ENCODE measurements at regions not wholly inside any gene's neighbourhood (a gene's known extent, or its start where the extent isn't known, plus 50 kb on each side); places are given as distances from the start of the nearest gene placed in this dataset.

DNA sequence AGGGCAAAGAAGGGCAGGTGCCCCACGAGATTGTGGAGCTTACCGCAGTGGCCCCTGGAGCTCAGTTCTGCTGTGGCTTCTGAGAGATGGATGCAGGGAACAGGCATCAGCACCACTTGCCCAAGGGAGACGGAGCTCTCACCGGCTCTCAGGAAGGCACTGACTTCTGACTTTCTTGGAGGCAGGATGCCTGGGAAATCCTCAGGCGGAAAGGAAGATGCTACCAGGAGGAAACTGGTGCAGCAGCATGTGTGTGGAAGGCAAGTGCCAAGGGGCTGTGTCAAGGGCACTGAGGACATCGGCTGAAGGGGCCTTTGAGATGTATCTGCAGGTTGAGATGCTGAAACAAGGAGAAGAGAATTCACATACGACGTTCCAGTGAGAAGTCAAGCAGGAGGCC is 64.0 kb downstream of the FOXA2 start:
- no peak overlapping the region for H3K27ac Mint-ChIP-seq (ENCODE audit: low read depth, unreplicated experiment)
- intact Hi-C loops (cut with micrococcal nuclease): no loop called here
- BruUV-seq (replicated peaks): no TSS peak

DNA sequence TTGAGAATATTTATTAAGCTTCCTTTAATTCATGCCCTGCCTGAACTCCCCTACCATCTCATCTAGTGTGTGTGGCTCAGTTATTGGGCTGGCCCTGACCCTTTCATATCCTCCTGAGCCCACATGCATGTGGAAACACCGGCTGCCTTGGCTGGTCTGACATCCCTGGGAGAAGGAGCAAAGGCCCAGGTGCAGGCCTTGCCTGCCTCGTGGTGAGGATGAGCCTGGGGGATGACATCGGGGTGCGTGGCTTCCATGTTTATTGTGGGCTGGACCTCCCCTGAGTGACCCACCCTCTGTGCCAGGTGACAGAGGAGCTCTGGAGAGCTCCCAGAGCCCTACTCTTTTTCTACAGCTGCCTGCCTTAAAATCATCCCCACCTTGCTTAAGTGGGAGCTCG is 69.1 kb downstream of the FOXA2 start:
- Mint-ChIP-seq H3K27me3 (ENCODE audit: insufficient read depth, unreplicated experiment) (no peaks in the 10 kb centered on the region), H3K4me3 (ENCODE audit: unreplicated experiment) (no peak overlapping the region), H3K9me3 (ENCODE audit: unreplicated experiment) (no peaks in the 10 kb centered on the region), H3K4me1 (ENCODE audit: insufficient read depth, unreplicated experiment) (peaks cover 17% of the 10 kb centered on the region), H3K36me3 (ENCODE audit: insufficient read depth, unreplicated experiment) (no peaks in the 10 kb centered on the region), H3K27ac (ENCODE audit: low read depth, unreplicated experiment) (no peak overlapping the region)
- no peak for DNase-seq (ENCODE audit: unreplicated experiment)
- TF ChIP-seq, protein P1, sequence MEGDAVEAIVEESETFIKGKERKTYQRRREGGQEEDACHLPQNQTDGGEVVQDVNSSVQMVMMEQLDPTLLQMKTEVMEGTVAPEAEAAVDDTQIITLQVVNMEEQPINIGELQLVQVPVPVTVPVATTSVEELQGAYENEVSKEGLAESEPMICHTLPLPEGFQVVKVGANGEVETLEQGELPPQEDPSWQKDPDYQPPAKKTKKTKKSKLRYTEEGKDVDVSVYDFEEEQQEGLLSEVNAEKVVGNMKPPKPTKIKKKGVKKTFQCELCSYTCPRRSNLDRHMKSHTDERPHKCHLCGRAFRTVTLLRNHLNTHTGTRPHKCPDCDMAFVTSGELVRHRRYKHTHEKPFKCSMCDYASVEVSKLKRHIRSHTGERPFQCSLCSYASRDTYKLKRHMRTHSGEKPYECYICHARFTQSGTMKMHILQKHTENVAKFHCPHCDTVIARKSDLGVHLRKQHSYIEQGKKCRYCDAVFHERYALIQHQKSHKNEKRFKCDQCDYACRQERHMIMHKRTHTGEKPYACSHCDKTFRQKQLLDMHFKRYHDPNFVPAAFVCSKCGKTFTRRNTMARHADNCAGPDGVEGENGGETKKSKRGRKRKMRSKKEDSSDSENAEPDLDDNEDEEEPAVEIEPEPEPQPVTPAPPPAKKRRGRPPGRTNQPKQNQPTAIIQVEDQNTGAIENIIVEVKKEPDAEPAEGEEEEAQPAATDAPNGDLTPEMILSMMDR (IDR thresholded peaks at IDR 0.05; ENCODE audit: unreplicated experiment): no peak
- no TSS peak for BruUV-seq (replicated peaks)
- intact Hi-C loops (cut with micrococcal nuclease): no loop called here
- ChIA-PET CTCF (interaction anchor here (0.5 to 0.6 kb wide), 2 partner anchors 198 to 585 kb away, joined by 3 read pairs; no protein-coding TSS in a partner anchor), POLR2A (interaction anchor here (0.6 kb wide), 1 partner anchor 8 kb away, joined by 3 read pairs; no protein-coding TSS in a partner anchor)

More for the DNA sequence above, 64.0 kb downstream of the FOXA2 start:
- no peaks in the 10 kb centered on the region for H3K36me3 Mint-ChIP-seq (ENCODE audit: insufficient read depth, unreplicated experiment)
- peaks cover 9% of the 10 kb centered on the region for H3K4me1 Mint-ChIP-seq (ENCODE audit: insufficient read depth, unreplicated experiment)
- ChIA-PET CTCF (interaction anchor here (0.5 to 1.0 kb wide), 2 partner anchors 11 to 181 kb away, joined by 3 read pairs; no protein-coding TSS in a partner anchor), POLR2A (interaction anchor here (0.5 kb wide), 1 partner anchor 10 kb away, joined by 3 read pairs; no protein-coding TSS in a partner anchor)
- TF ChIP-seq, protein P1 (IDR thresholded peaks at IDR 0.05; ENCODE audit: unreplicated experiment): no peak
- no peak overlapping the region for H3K4me3 Mint-ChIP-seq (ENCODE audit: unreplicated experiment)
- no peaks in the 10 kb centered on the region for H3K9me3 Mint-ChIP-seq (ENCODE audit: unreplicated experiment)
- no peaks in the 10 kb centered on the region for H3K27me3 Mint-ChIP-seq (ENCODE audit: insufficient read depth, unreplicated experiment)
- DNase-seq (ENCODE audit: unreplicated experiment): no peak

DNA sequence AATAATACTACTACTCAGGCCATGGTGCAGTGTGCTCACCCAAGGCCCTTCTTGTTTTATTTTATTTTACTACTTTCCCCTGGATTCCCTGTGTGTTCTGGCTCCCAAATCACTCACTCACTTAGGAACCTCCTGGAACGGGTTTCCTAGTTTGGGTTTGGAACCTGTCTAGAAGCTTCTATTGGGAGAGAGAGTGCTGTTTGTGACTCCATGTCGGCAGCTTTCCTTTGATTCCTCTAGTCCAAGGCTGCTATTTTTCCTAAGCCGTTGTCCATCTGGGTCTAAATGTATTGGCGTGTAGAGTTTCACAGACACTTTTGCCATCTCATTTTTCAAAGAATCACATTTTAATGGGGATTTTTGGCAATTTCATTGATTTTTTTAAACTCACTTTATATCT is 70.8 kb downstream of the FOXA2 start:
- peaks cover 13% of the 10 kb centered on the region for H3K4me1 Mint-ChIP-seq (ENCODE audit: insufficient read depth, unreplicated experiment)
- no peak overlapping the region for H3K27ac Mint-ChIP-seq (ENCODE audit: low read depth, unreplicated experiment)
- TF ChIP-seq, protein P1 (IDR thresholded peaks at IDR 0.05; ENCODE audit: unreplicated experiment): no peak
- no peaks in the 10 kb centered on the region for H3K27me3 Mint-ChIP-seq (ENCODE audit: insufficient read depth, unreplicated experiment)
- no peak overlapping the region for H3K4me3 Mint-ChIP-seq (ENCODE audit: unreplicated experiment)
- CTCF ChIA-PET: no interaction called here
- no peak for DNase-seq (ENCODE audit: unreplicated experiment)
- POLR2A ChIA-PET: interaction anchor here (1.7 kb wide), 1 partner anchor 12 kb away, joined by 5 read pairs; no protein-coding TSS in a partner anchor
- intact Hi-C loops (cut with micrococcal nuclease): no loop called here
- no TSS peak for BruUV-seq (replicated peaks)
- no peaks in the 10 kb centered on the region for H3K36me3 Mint-ChIP-seq (ENCODE audit: insufficient read depth, unreplicated experiment)
- no peaks in the 10 kb centered on the region for H3K9me3 Mint-ChIP-seq (ENCODE audit: unreplicated experiment)

DNA sequence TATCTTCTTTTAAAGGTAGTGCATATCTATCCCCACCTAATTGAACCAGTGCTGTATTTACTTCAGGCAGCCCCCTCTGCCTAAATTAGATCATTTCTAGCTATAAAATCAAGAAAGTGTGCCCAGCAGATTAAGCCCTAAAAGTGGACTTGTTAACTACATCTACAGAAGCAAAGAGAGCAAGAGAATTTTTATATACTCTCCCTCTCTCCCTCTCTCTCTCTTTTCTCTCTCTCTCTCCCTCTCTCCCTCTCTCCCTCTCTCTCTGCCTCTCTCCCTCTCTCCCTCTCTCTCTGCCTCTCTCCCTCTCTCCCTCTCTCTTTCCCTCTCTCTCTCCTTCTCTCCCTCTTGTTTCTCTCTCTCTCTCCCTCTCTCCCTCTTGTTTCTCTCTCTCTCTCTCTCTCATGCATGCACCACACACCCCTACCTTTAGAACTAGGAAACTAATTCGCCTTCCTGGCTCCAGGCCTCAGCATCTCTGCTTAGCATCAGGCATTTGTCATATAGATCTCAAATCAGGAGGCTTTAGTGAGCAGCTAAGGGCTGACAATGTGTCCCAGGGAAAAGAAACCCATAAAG is 71.4 kb downstream of the FOXA2 start:
- Mint-ChIP-seq H3K9me3 (ENCODE audit: unreplicated experiment) (no peaks in the 10 kb centered on the region), H3K36me3 (ENCODE audit: insufficient read depth, unreplicated experiment) (no peaks in the 10 kb centered on the region), H3K4me1 (ENCODE audit: insufficient read depth, unreplicated experiment) (peaks cover 8% of the 10 kb centered on the region), H3K4me3 (ENCODE audit: unreplicated experiment) (no peak overlapping the region), H3K27me3 (ENCODE audit: insufficient read depth, unreplicated experiment) (no peaks in the 10 kb centered on the region), H3K27ac (ENCODE audit: low read depth, unreplicated experiment) (no peak overlapping the region)
- POLR2A ChIA-PET: interaction anchor here (1.7 kb wide), 1 partner anchor 12 kb away, joined by 5 read pairs; no protein-coding TSS in a partner anchor
- intact Hi-C loops (cut with micrococcal nuclease): no loop called here
- TF ChIP-seq, protein P1 (IDR thresholded peaks at IDR 0.05; ENCODE audit: unreplicated experiment): no peak
- no TSS peak for BruUV-seq (replicated peaks)
- CTCF ChIA-PET: interaction anchor here (0.6 to 1.2 kb wide), 3 partner anchors 10 to 1060 kb away, joined by 3 to 4 read pairs (median 4); no protein-coding TSS in a partner anchor
- no peak for DNase-seq (ENCODE audit: unreplicated experiment)
